NCI-H1105 (cell line): ENCODE measurements at regions not wholly inside any gene's neighbourhood (a gene's known extent, or its start where the extent isn't known, plus 50 kb on each side); places are given as distances from the start of the nearest gene placed in this dataset.
"Not testable (repeated sequence)": the region's sequence is repeated elsewhere in the genome, so short reads cannot be mapped to it uniquely, and the experiment has no call there.

Experiments
- DNase-seq: peaks from one replicate; lab custom pipeline; 2025; lab: John Stamatoyannopoulos, UW

GRCh38 chr12:114616081-114616480, 67.9 kb downstream of the TBX3 start:
- DNase-seq, result no peak

- DNase-seq, result no peak
Measured at GRCh38 chr12:114614040-114614439, 69.9 kb downstream of the TBX3 start.

GRCh38 chr12:114612062-114612461, 71.9 kb downstream of the TBX3 start:
- no peak for DNase-seq

GRCh38 chr12:114611145-114612018, 72.6 kb downstream of the TBX3 start:
- no peak for DNase-seq

- no peak for DNase-seq
Measured at GRCh38 chr12:114608509-114608908, 75.5 kb downstream of the TBX3 start.

GRCh38 chr12:114605918-114606317, 78.1 kb downstream of the TBX3 start:
- DNase-seq, result no peak

GRCh38 chr12:114604606-114605005, 79.4 kb downstream of the TBX3 start:
- DNase-seq, result no peak

GRCh38 chr12:114600584-114600983, 83.4 kb downstream of the TBX3 start:
- DNase-seq, result not testable (repeated sequence)

GRCh38 chr12:114598111-114598510, 85.9 kb downstream of the TBX3 start:
- no peak for DNase-seq

- no peak for DNase-seq
Measured at GRCh38 chr12:114592946-114593345, 91.0 kb downstream of the TBX3 start.

GRCh38 chr12:114588061-114588460, 95.9 kb downstream of the TBX3 start:
- DNase-seq, result no peak

GRCh38 chr12:114580306-114580705, 103.7 kb downstream of the TBX3 start:
- DNase-seq, result no peak

- no peak for DNase-seq
Measured at GRCh38 chr12:114579389-114579788, 104.6 kb downstream of the TBX3 start.

GRCh38 chr12:114562654-114563053, 121.3 kb downstream of the TBX3 start:
- DNase-seq, result no peak

GRCh38 chr12:114555451-114555850, 128.5 kb downstream of the TBX3 start:
- no peak for DNase-seq

GRCh38 chr12:114547636-114548035, 136.3 kb downstream of the TBX3 start:
- DNase-seq, result no peak

- DNase-seq, result no peak
Measured at GRCh38 chr12:114530417-114530816, 124.5 kb upstream of the TBX5 start.

- no peak for DNase-seq
Measured at GRCh38 chr12:114529966-114530365, 124.0 kb upstream of the TBX5 start.

GRCh38 chr12:114528766-114529165, 122.8 kb upstream of the TBX5 start:
- no peak for DNase-seq

- not testable (repeated sequence) for DNase-seq
Measured at GRCh38 chr12:114521160-114521559, 115.2 kb upstream of the TBX5 start.

- DNase-seq, result no peak
Measured at GRCh38 chr12:114512351-114512750, 106.4 kb upstream of the TBX5 start.

- peak; percentile 68 for DNase-seq
Measured at GRCh38 chr12:114508529-114509129, 102.7 kb upstream of the TBX5 start.

GRCh38 chr12:114506651-114507050, 100.7 kb upstream of the TBX5 start:
- no peak for DNase-seq

GRCh38 chr12:114504311-114504710, 98.4 kb upstream of the TBX5 start:
- DNase-seq, result no peak
